GM12892 (cell line): ENCODE measurements at regions not wholly inside any gene's neighbourhood (a gene's known extent, or its start where the extent isn't known, plus 50 kb on each side); places are given as distances from the start of the nearest gene placed in this dataset.

Experiments
- POLR2A ChIP-seq: IDR thresholded peaks from 2 replicates; pipeline ENCODE4 v1.6.1; 2011; ENCODE audit warnings: low read depth, low read length, control low read depth
- POLR2AphosphoS5 ChIP-seq: IDR thresholded peaks from 2 replicates; pipeline ENCODE4 v1.6.1; 2011; ENCODE audit warnings: low read depth, low read length, control low read depth

DNA sequence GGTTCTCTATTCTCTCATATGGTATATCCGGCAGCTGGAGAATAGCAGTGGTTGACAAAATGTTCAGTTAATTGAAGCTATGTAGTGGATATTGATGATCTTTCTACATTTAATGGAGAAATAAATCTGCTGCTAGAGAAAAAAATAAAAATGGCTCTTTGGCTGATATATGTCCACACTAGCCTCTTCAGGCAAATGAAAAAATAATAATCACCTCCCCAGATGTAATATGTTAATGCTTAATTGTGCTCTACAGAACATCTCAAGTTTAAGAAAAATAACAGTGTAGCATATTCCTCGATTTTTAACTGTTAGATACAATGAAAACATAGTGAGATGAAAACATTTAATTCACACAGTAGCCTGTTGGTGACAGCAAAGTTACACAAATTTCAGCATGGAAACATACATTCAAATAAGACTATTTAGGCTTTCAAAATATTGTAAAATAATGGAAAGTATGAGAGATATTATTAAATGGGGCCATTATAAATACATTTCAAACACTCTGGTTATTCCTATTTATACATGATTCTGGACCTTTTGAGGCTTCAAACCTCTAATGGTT lies 543.0 kb downstream of the MAT2B start:
- no peak for TF ChIP-seq POLR2AphosphoS5
- no peak for TF ChIP-seq POLR2A
